Sigmoid colon (tissue), 6 donors: ENCODE measurements at regions not wholly inside any gene's neighbourhood (a gene's known extent, or its start where the extent isn't known, plus 50 kb on each side); places are given as distances from the start of the nearest gene placed in this dataset.
"Not testable (repeated sequence)": the region's sequence is repeated elsewhere in the genome, so short reads cannot be mapped to it uniquely, and the experiment has no call there.

Experiments
- DNase-seq: peaks from one replicate; pipeline ENCODE4 v3.0.0-alpha.2; 2019
- H3K27ac ChIP-seq, 4 donors: fragments of 200-600 bp; sonication (generic); one replicate each; pipeline ENCODE4 v1.5.1; 2016 to 2019; ENCODE audit warnings: mild to moderate bottlenecking in 1 of 4
- H3K27me3 ChIP-seq, 3 donors: fragments of 200-600 bp; sonication (generic); one replicate each; pipeline ENCODE4 v1.5.1; 2019; ENCODE audit warnings: mild to moderate bottlenecking in 1 of 3
- H3K36me3 ChIP-seq, 4 donors: fragments of 200-600 bp; sonication (generic); one replicate each; pipeline ENCODE4 v1.5.1; 2016 to 2019
- H3K4me1 ChIP-seq, 4 donors: fragments of 200-600 bp; sonication (generic); one replicate each; pipeline ENCODE4 v1.5.1; 2017 to 2019
- H3K4me3 ChIP-seq, 4 donors: fragments of 200-600 bp; sonication (generic); one replicate each; pipeline ENCODE4 v1.5.1; 2017 to 2019; ENCODE audit warnings: mild to moderate bottlenecking in 2 of 4, moderate library complexity in 1 of 4
- H3K9me3 ChIP-seq, 4 donors: fragments of 200-600 bp in 3 of 4; sonication (generic) in 3 of 4; one replicate each; pipeline versions ENCODE4 v1.5.1 to v1.6.1; 2013 to 2019
- EP300 ChIP-seq, 4 donors: sonication (generic); formaldehyde crosslinking; IDR thresholded peaks; one replicate each; pipeline ENCODE4 v1.6.1; 2017; ENCODE audit warnings: antibody characterized with exemption in 4 of 4
- POLR2A ChIP-seq, 2 donors: fragments of 450-650 bp; IDR thresholded peaks; one replicate each; pipeline ENCODE4 v1.6.1; 2016; ENCODE audit warnings: antibody characterized with exemption in 2 of 2, mild to moderate bottlenecking in 2 of 2, moderate library complexity in 2 of 2
- POLR2AphosphoS5 ChIP-seq, 4 donors: sonication (generic); formaldehyde crosslinking; IDR thresholded peaks; one replicate each; pipeline ENCODE4 v1.6.1; 2017; ENCODE audit warnings: antibody characterized with exemption in 4 of 4
- WGBS, 2 donors: extraction: QIAGEN DNeasy Blood & Tissue Kit; methylation state at CpG; one replicate each; pipeline ENCODE4 v1.1.7; 2013; 5-methylcytosine and 5-hydroxymethylcytosine counted together
- intact Hi-C: fragments of 100-400 bp; cut with DNase I; formaldehyde crosslinking; loops from one replicate; pipeline ENCODE4 v1.15.1; 2023
- TF ChIP-seq, protein P1 (sequence below), 4 experiments: fragments of 450-650 bp in 3 of 4; fragments of 200-600 bp in 1 of 4; IDR thresholded peaks; one replicate each; pipeline ENCODE4 v1.5.1; 2016 to 2019; ENCODE audit warnings: antibody characterized with exemption in 4 of 4, mild to moderate bottlenecking in 3 of 4, moderate library complexity in 2 of 4
- donor health status: healthy with polysubstance abuse.
- donor health status: healthy.

DNA sequence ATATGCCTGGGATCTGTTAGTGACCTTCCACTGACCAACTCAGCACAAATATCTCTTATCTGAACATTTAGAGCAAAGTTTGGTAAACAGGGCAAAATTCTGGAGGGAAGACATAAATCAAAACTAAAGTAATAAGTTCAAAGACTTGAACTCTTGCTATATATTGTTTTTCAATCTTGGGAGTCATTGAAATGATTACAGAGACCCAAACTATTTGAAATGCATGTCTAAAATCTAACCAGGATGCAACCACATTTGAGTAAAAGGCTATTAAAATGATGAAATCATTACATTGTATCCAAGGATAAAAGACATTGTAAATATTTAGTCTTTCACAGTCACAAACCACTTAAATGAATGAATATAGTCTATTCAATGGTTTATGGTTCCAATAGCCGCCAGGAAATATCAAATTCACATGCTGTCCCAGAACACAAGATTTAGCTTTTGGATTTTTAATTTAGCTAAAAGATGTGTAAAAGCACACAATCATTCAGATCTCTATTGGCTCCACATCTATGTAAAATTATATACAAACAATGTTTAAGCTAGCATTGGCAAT lies 256.6 kb upstream of the EPHA7 start:
- H3K4me1 ChIP-seq: no peaks in the 10 kb centered on the region
- WGBS, 2 donors: 59 to 68% methylated on average over 1 of the region's 1 CpG
- H3K27me3 ChIP-seq: no peaks in the 10 kb centered on the region
- TF ChIP-seq POLR2AphosphoS5 (IDR thresholded peaks at IDR 0.05): no peak
- TF ChIP-seq EP300 (IDR thresholded peaks at IDR 0.05): no peak
- no peak for TF ChIP-seq POLR2A (IDR thresholded peaks at IDR 0.05)
- TF ChIP-seq, protein P1, sequence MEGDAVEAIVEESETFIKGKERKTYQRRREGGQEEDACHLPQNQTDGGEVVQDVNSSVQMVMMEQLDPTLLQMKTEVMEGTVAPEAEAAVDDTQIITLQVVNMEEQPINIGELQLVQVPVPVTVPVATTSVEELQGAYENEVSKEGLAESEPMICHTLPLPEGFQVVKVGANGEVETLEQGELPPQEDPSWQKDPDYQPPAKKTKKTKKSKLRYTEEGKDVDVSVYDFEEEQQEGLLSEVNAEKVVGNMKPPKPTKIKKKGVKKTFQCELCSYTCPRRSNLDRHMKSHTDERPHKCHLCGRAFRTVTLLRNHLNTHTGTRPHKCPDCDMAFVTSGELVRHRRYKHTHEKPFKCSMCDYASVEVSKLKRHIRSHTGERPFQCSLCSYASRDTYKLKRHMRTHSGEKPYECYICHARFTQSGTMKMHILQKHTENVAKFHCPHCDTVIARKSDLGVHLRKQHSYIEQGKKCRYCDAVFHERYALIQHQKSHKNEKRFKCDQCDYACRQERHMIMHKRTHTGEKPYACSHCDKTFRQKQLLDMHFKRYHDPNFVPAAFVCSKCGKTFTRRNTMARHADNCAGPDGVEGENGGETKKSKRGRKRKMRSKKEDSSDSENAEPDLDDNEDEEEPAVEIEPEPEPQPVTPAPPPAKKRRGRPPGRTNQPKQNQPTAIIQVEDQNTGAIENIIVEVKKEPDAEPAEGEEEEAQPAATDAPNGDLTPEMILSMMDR (IDR thresholded peaks at IDR 0.05): no peak
- DNase-seq: no peak
- H3K36me3 ChIP-seq: no peaks in the 10 kb centered on the region
- intact Hi-C loops: no loop called here
- no peaks in the 10 kb centered on the region for H3K9me3 ChIP-seq
- H3K27ac ChIP-seq: no peak overlapping the region
- H3K4me3 ChIP-seq: no peak overlapping the region

DNA sequence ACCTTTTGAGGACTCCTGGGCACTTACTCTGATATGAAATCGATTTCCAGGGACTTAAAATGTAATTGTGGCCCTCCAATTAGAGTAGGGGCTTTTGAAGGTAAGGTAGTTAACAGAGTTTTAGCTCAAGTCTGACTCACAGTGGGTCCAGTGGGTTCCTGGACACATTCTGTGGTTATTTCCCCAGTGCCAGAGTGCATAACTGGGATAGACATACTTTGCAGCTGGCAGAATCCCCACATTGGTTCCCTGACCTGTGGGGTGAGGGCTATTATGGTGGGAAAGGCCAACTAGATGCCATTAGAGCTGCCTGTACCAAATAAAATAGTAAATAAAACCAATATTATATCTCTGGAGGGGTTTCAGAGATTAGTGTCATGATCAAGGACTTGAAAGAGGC lies 243.8 kb upstream of the EPHA7 start:
- TF ChIP-seq, protein P1 (IDR thresholded peaks at IDR 0.05): no peak
- TF ChIP-seq POLR2AphosphoS5 (IDR thresholded peaks at IDR 0.05): no peak
- TF ChIP-seq POLR2A (IDR thresholded peaks at IDR 0.05): no peak
- no peak for TF ChIP-seq EP300 (IDR thresholded peaks at IDR 0.05)
- DNase-seq: no peak
- H3K36me3 ChIP-seq: no peaks in the 10 kb centered on the region
- H3K4me1 ChIP-seq: no peaks in the 10 kb centered on the region
- 35 to 51% methylated on average over 1 of the region's 1 CpG for WGBS, 2 donors
- H3K9me3 ChIP-seq: no peaks in the 10 kb centered on the region
- intact Hi-C loops: no loop called here
- H3K27ac ChIP-seq: no peak overlapping the region
- no peaks in the 10 kb centered on the region for H3K27me3 ChIP-seq
- no peak overlapping the region for H3K4me3 ChIP-seq

DNA sequence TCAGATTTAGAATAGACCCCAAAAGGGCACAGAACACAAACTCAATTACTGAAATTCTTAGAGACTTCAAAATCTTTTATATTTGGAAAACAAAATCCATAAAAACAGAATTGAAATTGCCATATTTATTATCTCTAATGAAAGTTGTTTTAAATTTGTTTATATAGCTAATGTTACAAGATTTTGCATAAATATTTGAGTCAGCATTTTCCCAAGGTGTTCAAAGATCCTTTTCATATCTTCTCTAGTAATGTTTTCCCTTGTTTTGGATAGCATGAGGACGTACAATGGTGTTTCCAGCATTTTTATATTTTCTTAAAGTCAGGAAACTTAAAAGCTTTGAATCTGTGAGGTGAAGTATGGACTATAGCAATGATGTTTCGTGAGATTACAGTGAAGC lies 235.2 kb upstream of the EPHA7 start:
- WGBS, 2 donors: 81 to 83% methylated on average over 2 of the region's 2 CpGs
- intact Hi-C loops: no loop called here
- Histone ChIP-seq H3K4me3 (no peak overlapping the region), H3K4me1 (no peaks in the 10 kb centered on the region), H3K9me3 (no peaks in the 10 kb centered on the region), H3K27ac (no peak overlapping the region), H3K27me3 (no peaks in the 10 kb centered on the region), H3K36me3 (no peaks in the 10 kb centered on the region)
- TF ChIP-seq EP300 (IDR thresholded peaks at IDR 0.05): no peak
- TF ChIP-seq POLR2AphosphoS5 (IDR thresholded peaks at IDR 0.05): no peak
- TF ChIP-seq, protein P1 (IDR thresholded peaks at IDR 0.05): no peak
- DNase-seq: no peak

DNA sequence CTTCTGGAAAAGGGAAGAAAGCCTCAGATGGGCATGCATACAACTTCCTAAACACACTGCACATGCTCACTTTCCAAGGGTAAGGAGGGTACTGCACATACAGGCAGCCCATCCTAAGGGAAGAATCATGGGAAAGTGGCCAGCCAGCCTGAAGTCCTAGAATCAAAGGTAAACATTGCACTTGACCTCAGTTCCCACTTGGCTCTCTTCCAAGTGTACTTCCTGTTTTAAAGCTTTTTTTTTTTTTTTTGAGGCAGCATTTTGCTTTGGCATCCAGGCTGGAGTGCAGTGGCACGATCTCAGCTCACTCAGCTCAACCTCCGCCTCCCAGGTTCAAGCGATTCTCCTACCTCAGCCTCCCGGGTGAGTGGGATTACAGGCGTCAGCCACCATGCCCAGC lies 225.3 kb upstream of the EPHA7 start:
- Histone ChIP-seq H3K36me3 (no peaks in the 10 kb centered on the region), H3K27me3 (no peaks in the 10 kb centered on the region), H3K4me1 (no peaks in the 10 kb centered on the region), H3K9me3 (no peaks in the 10 kb centered on the region), H3K4me3 (no peak overlapping the region), H3K27ac (no peak overlapping the region)
- WGBS, 2 donors: 74 to 86% methylated on average over 5 of the region's 5 CpGs
- intact Hi-C loops: loop anchor here (1.0 kb wide), 1 partner anchor 17 kb away; no protein-coding TSS in a partner anchor
- no peak for DNase-seq
- no peak for TF ChIP-seq POLR2A (IDR thresholded peaks at IDR 0.05)
- TF ChIP-seq POLR2AphosphoS5 (IDR thresholded peaks at IDR 0.05): no peak
- TF ChIP-seq, protein P1 (IDR thresholded peaks at IDR 0.05): no peak
- no peak for TF ChIP-seq EP300 (IDR thresholded peaks at IDR 0.05)

DNA sequence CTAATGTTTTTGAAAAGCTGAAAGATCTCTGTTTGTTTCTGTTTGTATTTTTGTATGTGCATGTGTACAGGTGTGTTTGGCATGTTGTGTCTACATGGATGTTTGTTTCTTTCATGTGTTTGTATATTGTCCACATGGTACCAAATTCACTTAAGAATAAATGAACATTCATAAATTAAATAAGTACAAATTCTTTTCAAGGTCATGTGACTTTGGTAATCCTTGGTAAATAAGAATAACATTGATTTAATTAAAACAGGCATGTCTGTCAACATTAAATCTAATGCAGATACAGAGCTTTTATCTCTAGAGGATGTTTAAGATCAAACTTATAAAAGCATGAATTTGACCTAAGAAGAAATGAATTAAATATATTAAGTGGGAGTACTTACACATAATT lies 219.8 kb upstream of the EPHA7 start:
- no peaks in the 10 kb centered on the region for H3K36me3 ChIP-seq
- no peak for TF ChIP-seq POLR2A (IDR thresholded peaks at IDR 0.05)
- TF ChIP-seq, protein P1 (IDR thresholded peaks at IDR 0.05): no peak
- no peak for TF ChIP-seq EP300 (IDR thresholded peaks at IDR 0.05)
- H3K4me1 ChIP-seq: no peaks in the 10 kb centered on the region
- no peaks in the 10 kb centered on the region for H3K9me3 ChIP-seq
- DNase-seq: no peak
- H3K4me3 ChIP-seq: no peak overlapping the region
- intact Hi-C loops: no loop called here
- H3K27me3 ChIP-seq: no peaks in the 10 kb centered on the region
- H3K27ac ChIP-seq: no peak overlapping the region

DNA sequence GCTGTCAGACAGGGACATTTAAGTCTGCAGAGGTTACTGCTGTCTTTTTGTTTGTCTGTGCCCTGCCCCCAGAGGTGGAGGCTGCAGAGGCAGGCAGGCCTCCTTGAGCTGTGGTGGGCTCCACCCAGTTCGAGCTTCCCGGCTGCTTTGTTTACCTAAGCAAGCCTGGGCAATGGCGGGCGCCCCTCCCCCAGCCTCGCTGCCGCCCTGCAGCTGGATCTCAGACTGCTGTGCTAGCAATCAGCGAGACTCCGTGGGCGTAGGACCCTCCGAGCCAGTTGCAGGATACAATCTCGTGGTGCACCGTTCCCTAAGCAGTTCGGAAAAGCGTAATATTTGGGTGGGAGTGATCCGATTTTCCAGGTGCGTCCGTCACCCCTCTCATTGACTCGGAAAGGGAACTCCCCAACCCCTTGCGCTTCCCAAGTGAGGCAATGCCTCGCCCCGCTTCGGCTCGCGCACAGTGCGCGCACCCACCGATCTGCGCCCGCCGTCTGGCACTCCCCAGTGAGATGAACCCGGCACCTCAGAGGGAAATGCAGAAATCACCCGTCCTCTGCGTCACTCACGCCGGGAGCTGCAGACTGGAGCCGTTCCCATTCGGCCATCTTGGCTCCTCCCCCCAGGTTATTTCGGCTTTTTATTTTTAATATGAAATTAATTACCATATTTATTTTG lies 217.8 kb upstream of the EPHA7 start:
- H3K9me3 ChIP-seq, H3K27ac ChIP-seq, H3K27me3 ChIP-seq, DNase-seq, intact Hi-C loops, H3K36me3 ChIP-seq, H3K4me3 ChIP-seq, H3K4me1 ChIP-seq: not testable (repeated sequence)
- WGBS, 2 donors: 87 to 92% methylated on average over 38 of the region's 38 CpGs
